A673 (cell line): ENCODE measurements at regions not wholly inside any gene's neighbourhood (a gene's known extent, or its start where the extent isn't known, plus 50 kb on each side); places are given as distances from the start of the nearest gene placed in this dataset.

Source experiments
- BruUV-seq: library from RNA; stranded (reverse); fragments of 400-500 nt; replicated peaks from 2 replicates; lab custom pipeline; 2021; lab: Mats Ljungman, UMichigan
- CTCF ChIA-PET: fragments of 300-600 bp; sonication (Branson Sonifier 250); formaldehyde crosslinking; loops from one replicate; lab custom pipeline; 2022; ENCODE audit warnings: antibody characterized with exemption; lab: Charles Lee
- POLR2A ChIA-PET: fragments of 300-600 bp; sonication (Branson Sonifier 250); formaldehyde crosslinking; loops from one replicate; lab custom pipeline; 2022; ENCODE audit warnings: antibody characterized with exemption; ENCODE audit not compliant: low non-redundant PET; lab: Charles Lee
- DNase-seq: peaks from one replicate; pipeline ENCODE4 v3.0.0-alpha.2; 2015; ENCODE audit warnings: low spot score
- H3K27ac ChIP-seq: fragments of 200-600 bp; sonication (generic); 2 replicates; pipeline ENCODE4 v1.5.1; 2016; ENCODE audit warnings: mixed run types, low read depth, mild to moderate bottlenecking, mixed read lengths, antibody characterized with exemption, low read length; ENCODE audit not compliant: poor library complexity, severe bottlenecking
- H3K27me3 ChIP-seq: fragments of 200-600 bp; sonication (generic); replicated peaks from 2 replicates; pipeline ENCODE4 v1.6.1; 2017; ENCODE audit warnings: mixed run types, low read depth, mild to moderate bottlenecking, mixed read lengths, antibody characterized with exemption, low read length; ENCODE audit not compliant: insufficient read depth, poor library complexity
- H3K36me3 ChIP-seq: fragments of 200-600 bp; sonication (generic); 2 replicates; pipeline ENCODE4 v1.6.1; 2016; ENCODE audit warnings: mixed run types, mild to moderate bottlenecking, mixed read lengths, antibody characterized with exemption, low read length; ENCODE audit not compliant: insufficient read depth, poor library complexity, severe bottlenecking
- H3K4me1 ChIP-seq: fragments of 200-600 bp; sonication (generic); 2 replicates; pipeline ENCODE4 v1.6.1; 2017; ENCODE audit warnings: mixed run types, mild to moderate bottlenecking, mixed read lengths, antibody characterized with exemption, low read length; ENCODE audit not compliant: insufficient read depth, poor library complexity, severe bottlenecking
- H3K4me3 ChIP-seq: fragments of 200-600 bp; sonication (generic); 2 replicates; pipeline ENCODE4 v1.5.1; 2016; ENCODE audit warnings: low read depth, mixed run types, mild to moderate bottlenecking, mixed read lengths, low read length; ENCODE audit not compliant: poor library complexity, severe bottlenecking
- H3K9me3 ChIP-seq: fragments of 200-600 bp; sonication (generic); 2 replicates; pipeline ENCODE4 v1.6.1; 2016; ENCODE audit warnings: mixed run types, low read depth, mild to moderate bottlenecking, mixed read lengths, antibody characterized with exemption, low read length; ENCODE audit not compliant: poor library complexity, severe bottlenecking
- EZH2 ChIP-seq: fragments of 200-600 bp; sonication (generic); IDR thresholded peaks from 2 replicates; pipeline ENCODE4 v1.6.1; 2017; ENCODE audit warnings: borderline replicate concordance, low read depth, mild to moderate bottlenecking, mixed read lengths, antibody characterized with exemption, low read length; ENCODE audit not compliant: poor library complexity, severe bottlenecking
- intact Hi-C: fragments of 100-400 bp; cut with micrococcal nuclease; formaldehyde crosslinking; loops from one replicate; pipeline ENCODE4 v1.10.0; 2022; ENCODE audit not compliant: unreplicated experiment
- TF ChIP-seq, protein P1 (sequence below): fragments of 300-800, 200-600 bp; sonication (generic); conservative IDR thresholded peaks from 2 replicates; pipeline ENCODE4 v1.5.1; 2017; ENCODE audit warnings: low read depth, mild to moderate bottlenecking, antibody characterized with exemption, low read length, moderate library complexity, mixed read lengths

DNA sequence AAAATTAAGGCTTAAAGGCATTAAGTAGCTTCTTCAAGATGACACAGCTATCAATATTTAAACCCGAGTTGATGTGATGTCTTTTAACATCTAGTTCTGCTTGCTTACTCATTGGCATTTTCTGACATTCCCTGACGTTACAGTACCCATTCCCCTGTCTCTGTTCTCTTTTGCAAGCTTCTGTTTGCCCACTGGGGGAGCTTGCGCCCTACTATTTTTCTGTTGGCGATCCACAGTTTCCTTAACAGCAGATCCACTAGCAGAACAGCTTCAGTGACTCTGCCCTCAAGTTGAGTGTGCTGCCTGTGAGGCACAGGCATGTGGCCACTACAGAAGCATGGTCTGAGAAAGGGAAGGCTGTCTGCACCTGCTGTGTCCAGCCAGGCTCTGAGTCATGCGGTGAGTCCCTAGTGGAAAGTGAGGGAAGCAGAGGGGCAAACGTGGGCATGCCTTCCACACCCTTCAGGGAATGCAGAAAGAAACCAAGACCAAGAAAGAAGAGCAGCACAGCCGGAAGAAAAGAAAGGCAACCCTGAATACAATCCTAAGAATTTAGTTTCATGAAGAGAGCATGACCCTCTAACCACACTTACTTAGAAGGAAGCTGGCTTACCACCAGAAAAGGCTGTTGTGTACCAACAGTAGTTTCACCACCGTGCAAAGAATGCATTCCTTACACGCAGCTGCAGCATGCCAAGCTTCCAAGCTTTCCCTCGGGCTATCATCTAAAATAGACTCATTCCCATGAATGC is 97.7 kb upstream of the VGLL2 start:
- no peak for DNase-seq
- Histone ChIP-seq H3K9me3 (no peaks in the 10 kb centered on the region), H3K36me3 (no peaks in the 10 kb centered on the region), H3K4me1 (no peaks in the 10 kb centered on the region), H3K4me3 (no peak overlapping the region), H3K27me3 (peaks cover 4% of the 10 kb centered on the region), H3K27ac (no peak overlapping the region)
- TF ChIP-seq EZH2 = no peak
- TF ChIP-seq, protein P1, sequence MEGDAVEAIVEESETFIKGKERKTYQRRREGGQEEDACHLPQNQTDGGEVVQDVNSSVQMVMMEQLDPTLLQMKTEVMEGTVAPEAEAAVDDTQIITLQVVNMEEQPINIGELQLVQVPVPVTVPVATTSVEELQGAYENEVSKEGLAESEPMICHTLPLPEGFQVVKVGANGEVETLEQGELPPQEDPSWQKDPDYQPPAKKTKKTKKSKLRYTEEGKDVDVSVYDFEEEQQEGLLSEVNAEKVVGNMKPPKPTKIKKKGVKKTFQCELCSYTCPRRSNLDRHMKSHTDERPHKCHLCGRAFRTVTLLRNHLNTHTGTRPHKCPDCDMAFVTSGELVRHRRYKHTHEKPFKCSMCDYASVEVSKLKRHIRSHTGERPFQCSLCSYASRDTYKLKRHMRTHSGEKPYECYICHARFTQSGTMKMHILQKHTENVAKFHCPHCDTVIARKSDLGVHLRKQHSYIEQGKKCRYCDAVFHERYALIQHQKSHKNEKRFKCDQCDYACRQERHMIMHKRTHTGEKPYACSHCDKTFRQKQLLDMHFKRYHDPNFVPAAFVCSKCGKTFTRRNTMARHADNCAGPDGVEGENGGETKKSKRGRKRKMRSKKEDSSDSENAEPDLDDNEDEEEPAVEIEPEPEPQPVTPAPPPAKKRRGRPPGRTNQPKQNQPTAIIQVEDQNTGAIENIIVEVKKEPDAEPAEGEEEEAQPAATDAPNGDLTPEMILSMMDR = no peak
- no TSS peak for BruUV-seq
- intact Hi-C loops = no loop called here
- ChIA-PET CTCF (no interaction called here), POLR2A (no interaction called here)

DNA sequence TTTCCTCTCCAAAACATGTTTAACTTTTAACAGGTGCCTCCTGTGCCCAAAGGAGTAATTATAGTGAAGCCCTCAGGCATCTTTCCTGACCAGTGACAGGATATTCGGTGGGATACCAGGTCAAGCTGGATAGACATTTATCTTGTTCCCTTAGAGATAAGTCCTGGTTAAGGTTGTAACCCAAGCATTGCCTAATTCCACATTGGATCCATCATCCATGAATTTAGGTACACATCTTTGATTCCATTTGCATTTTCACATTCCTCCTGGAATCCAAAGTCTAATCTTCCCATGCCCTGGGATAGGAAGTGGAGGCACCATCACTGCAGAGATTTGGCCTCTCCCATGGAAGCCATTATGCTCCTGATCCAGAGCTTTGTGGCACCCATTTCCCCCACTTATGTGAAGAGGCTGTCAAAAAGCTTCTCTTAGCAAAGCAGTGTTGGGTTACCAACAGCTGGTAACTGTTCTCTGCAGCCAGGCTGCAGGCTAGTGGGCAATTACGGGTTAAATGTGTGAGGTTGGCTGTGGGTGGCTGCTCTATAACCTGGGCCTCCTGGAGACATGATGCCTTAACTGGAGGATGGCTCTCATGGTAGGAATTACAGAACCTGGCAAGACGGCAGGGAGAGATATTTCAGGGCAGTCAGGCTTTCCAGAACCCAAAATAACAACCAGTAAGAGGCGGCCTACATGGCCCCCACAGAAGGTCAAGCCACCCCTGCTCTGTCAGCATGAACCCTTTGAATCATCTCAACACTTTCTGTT is 96.9 kb upstream of the VGLL2 start:
- BruUV-seq = no TSS peak
- H3K9me3 ChIP-seq = no peaks in the 10 kb centered on the region
- TF ChIP-seq EZH2 = no peak
- TF ChIP-seq, protein P1 = no peak

DNA sequence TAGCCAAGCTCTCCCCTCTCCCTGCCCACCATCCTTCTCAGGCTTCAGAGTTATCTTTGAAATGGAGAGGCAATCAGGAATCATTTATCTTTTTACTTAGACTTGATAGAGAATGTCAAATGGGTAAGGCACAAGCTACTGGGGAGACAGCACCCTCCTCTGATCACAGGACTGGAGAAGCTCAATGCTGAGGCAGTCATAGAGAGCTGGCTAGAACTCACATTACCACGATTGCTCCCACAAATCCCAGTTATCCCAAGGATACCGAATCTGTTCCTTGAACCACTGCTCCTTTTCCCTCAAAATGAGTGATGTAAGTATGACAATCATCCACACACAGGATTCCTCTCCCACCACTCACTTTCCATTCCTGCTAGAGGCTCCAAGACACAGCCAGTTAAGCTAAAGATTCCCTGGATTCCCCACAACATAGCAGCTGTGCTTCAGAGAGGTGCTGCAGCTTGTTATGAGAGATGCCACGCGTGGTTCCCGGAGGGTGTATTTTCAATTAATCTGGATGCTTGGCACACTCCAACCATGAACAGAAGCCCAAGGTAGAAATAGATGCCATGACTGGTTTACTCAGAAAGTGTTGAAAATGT is 96.2 kb upstream of the VGLL2 start:
- peaks cover 4% of the 10 kb centered on the region for H3K27me3 ChIP-seq
- BruUV-seq = no TSS peak
- H3K36me3 ChIP-seq = no peaks in the 10 kb centered on the region
- H3K4me3 ChIP-seq = no peak overlapping the region
- H3K27ac ChIP-seq = no peak overlapping the region
- POLR2A ChIA-PET = no interaction called here
- no peak for DNase-seq
- TF ChIP-seq, protein P1 = no peak
- no peak for TF ChIP-seq EZH2
- H3K4me1 ChIP-seq = no peaks in the 10 kb centered on the region
- CTCF ChIA-PET = no interaction called here
- intact Hi-C loops = no loop called here
- H3K9me3 ChIP-seq = no peaks in the 10 kb centered on the region

More for the DNA sequence above, 96.9 kb upstream of the VGLL2 start:
- H3K27ac ChIP-seq = no peak overlapping the region
- intact Hi-C loops = no loop called here
- peaks cover 4% of the 10 kb centered on the region for H3K27me3 ChIP-seq
- POLR2A ChIA-PET = no interaction called here
- no peak for DNase-seq
- no peaks in the 10 kb centered on the region for H3K4me1 ChIP-seq
- CTCF ChIA-PET = no interaction called here
- no peak overlapping the region for H3K4me3 ChIP-seq
- no peaks in the 10 kb centered on the region for H3K36me3 ChIP-seq
